ENCODE measurements at regions not wholly inside any gene's neighbourhood (a gene's known extent, or its start where the extent isn't known, plus 50 kb on each side); places are given as distances from the start of the nearest gene placed in this dataset.

GRCh38 chr2:8620611-8621382 is 61.1 kb upstream of the ID2 start:
- H3K27me3 Mint-ChIP-seq, result peaks cover 31% of the 10 kb centered on the region
- no peaks in the 10 kb centered on the region for H3K9me3 Mint-ChIP-seq
- H3K4me1 Mint-ChIP-seq (ENCODE audit: low read depth), result peaks cover 19% of the 10 kb centered on the region
- H3K4me3 Mint-ChIP-seq, result no peak overlapping the region
- H3K36me3 Mint-ChIP-seq (ENCODE audit: low read depth), result no peaks in the 10 kb centered on the region
- no peak overlapping the region for H3K27ac Mint-ChIP-seq
- intact Hi-C loops (cut with micrococcal nuclease), result no loop called here

- H3K4me1 Mint-ChIP-seq (ENCODE audit: low read depth), result peaks cover 27% of the 10 kb centered on the region
- H3K9me3 Mint-ChIP-seq, result no peaks in the 10 kb centered on the region
- intact Hi-C loops (cut with micrococcal nuclease), result no loop called here
- H3K4me3 Mint-ChIP-seq, result no peak overlapping the region
- H3K27me3 Mint-ChIP-seq, result peaks cover 28% of the 10 kb centered on the region
- H3K27ac Mint-ChIP-seq, result peak overlapping the region; percentile 36
- no peaks in the 10 kb centered on the region for H3K36me3 Mint-ChIP-seq (ENCODE audit: low read depth)
These were observed 59.5 kb upstream of the ID2 start for GRCh38 chr2:8622199-8622911.

- Mint-ChIP-seq H3K27me3 (peaks cover 28% of the 10 kb centered on the region), H3K4me1 (ENCODE audit: low read depth) (peaks cover 27% of the 10 kb centered on the region), H3K36me3 (ENCODE audit: low read depth) (no peaks in the 10 kb centered on the region), H3K27ac (peak overlapping the region; percentile 36), H3K4me3 (no peak overlapping the region), H3K9me3 (no peaks in the 10 kb centered on the region)
- intact Hi-C loops (cut with micrococcal nuclease), result no loop called here
These were observed 58.9 kb upstream of the ID2 start for GRCh38 chr2:8622924-8623465.

GRCh38 chr2:8623576-8623957 is 58.3 kb upstream of the ID2 start:
- intact Hi-C loops (cut with micrococcal nuclease), result no loop called here
- no peak overlapping the region for H3K27ac Mint-ChIP-seq
- peaks cover 27% of the 10 kb centered on the region for H3K4me1 Mint-ChIP-seq (ENCODE audit: low read depth)
- H3K27me3 Mint-ChIP-seq, result peaks cover 27% of the 10 kb centered on the region
- H3K9me3 Mint-ChIP-seq, result no peaks in the 10 kb centered on the region
- no peak overlapping the region for H3K4me3 Mint-ChIP-seq
- H3K36me3 Mint-ChIP-seq (ENCODE audit: low read depth), result no peaks in the 10 kb centered on the region

GRCh38 chr2:8623958-8624591 is 57.8 kb upstream of the ID2 start:
- intact Hi-C loops (cut with micrococcal nuclease), result no loop called here
- Mint-ChIP-seq H3K4me3 (no peak overlapping the region), H3K27ac (no peak overlapping the region), H3K4me1 (ENCODE audit: low read depth) (peaks cover 27% of the 10 kb centered on the region), H3K27me3 (peaks cover 27% of the 10 kb centered on the region), H3K9me3 (no peaks in the 10 kb centered on the region), H3K36me3 (ENCODE audit: low read depth) (no peaks in the 10 kb centered on the region)

GRCh38 chr2:8624855-8625398 is 56.9 kb upstream of the ID2 start:
- Mint-ChIP-seq H3K9me3 (no peaks in the 10 kb centered on the region), H3K36me3 (ENCODE audit: low read depth) (no peaks in the 10 kb centered on the region), H3K4me3 (no peak overlapping the region), H3K4me1 (ENCODE audit: low read depth) (peaks cover 24% of the 10 kb centered on the region), H3K27ac (no peak overlapping the region), H3K27me3 (peaks cover 30% of the 10 kb centered on the region)
- intact Hi-C loops (cut with micrococcal nuclease), result no loop called here

- Mint-ChIP-seq H3K27me3 (peaks cover 26% of the 10 kb centered on the region), H3K9me3 (no peaks in the 10 kb centered on the region), H3K36me3 (ENCODE audit: low read depth) (no peaks in the 10 kb centered on the region)
These were observed 56.2 kb upstream of the ID2 start for GRCh38 chr2:8625399-8626300.

GRCh38 chr2:8626572-8626971 is 55.3 kb upstream of the ID2 start:
- peaks cover 21% of the 10 kb centered on the region for H3K4me1 Mint-ChIP-seq (ENCODE audit: low read depth)
- no peaks in the 10 kb centered on the region for H3K9me3 Mint-ChIP-seq
- H3K36me3 Mint-ChIP-seq (ENCODE audit: low read depth), result no peaks in the 10 kb centered on the region
- H3K4me3 Mint-ChIP-seq, result no peak overlapping the region
- peaks cover 22% of the 10 kb centered on the region for H3K27me3 Mint-ChIP-seq
- H3K27ac Mint-ChIP-seq, result no peak overlapping the region
- intact Hi-C loops (cut with micrococcal nuclease), result no loop called here

More at GRCh38 chr2:8625399-8626300, 56.2 kb upstream of the ID2 start:
- Mint-ChIP-seq H3K4me1 (ENCODE audit: low read depth) (peaks cover 21% of the 10 kb centered on the region), H3K4me3 (no peak overlapping the region), H3K27ac (no peak overlapping the region)
- intact Hi-C loops (cut with micrococcal nuclease), result no loop called here

- Mint-ChIP-seq H3K36me3 (ENCODE audit: low read depth) (no peaks in the 10 kb centered on the region), H3K9me3 (no peaks in the 10 kb centered on the region), H3K27me3 (peaks cover 22% of the 10 kb centered on the region), H3K4me1 (ENCODE audit: low read depth) (peaks cover 20% of the 10 kb centered on the region), H3K27ac (no peak overlapping the region), H3K4me3 (no peak overlapping the region)
- intact Hi-C loops (cut with micrococcal nuclease), result no loop called here
These were observed 54.7 kb upstream of the ID2 start for GRCh38 chr2:8627019-8627691.

GRCh38 chr2:8627692-8628085 is 54.2 kb upstream of the ID2 start:
- H3K9me3 Mint-ChIP-seq, result no peaks in the 10 kb centered on the region
- intact Hi-C loops (cut with micrococcal nuclease), result no loop called here
- H3K27me3 Mint-ChIP-seq, result peaks cover 16% of the 10 kb centered on the region
- peaks cover 15% of the 10 kb centered on the region for H3K4me1 Mint-ChIP-seq (ENCODE audit: low read depth)
- H3K4me3 Mint-ChIP-seq, result no peak overlapping the region
- H3K36me3 Mint-ChIP-seq (ENCODE audit: low read depth), result no peaks in the 10 kb centered on the region
- no peak overlapping the region for H3K27ac Mint-ChIP-seq

- H3K4me3 Mint-ChIP-seq, result no peak overlapping the region
- H3K9me3 Mint-ChIP-seq, result no peaks in the 10 kb centered on the region
- no peaks in the 10 kb centered on the region for H3K36me3 Mint-ChIP-seq (ENCODE audit: low read depth)
- peaks cover 9% of the 10 kb centered on the region for H3K4me1 Mint-ChIP-seq (ENCODE audit: low read depth)
- no peak overlapping the region for H3K27ac Mint-ChIP-seq
- H3K27me3 Mint-ChIP-seq, result peaks cover 10% of the 10 kb centered on the region
- intact Hi-C loops (cut with micrococcal nuclease), result no loop called here
These were observed 53.5 kb upstream of the ID2 start for GRCh38 chr2:8628179-8628865.

- intact Hi-C loops (cut with micrococcal nuclease), result no loop called here
- Mint-ChIP-seq H3K27me3 (peaks cover 6% of the 10 kb centered on the region), H3K9me3 (no peaks in the 10 kb centered on the region), H3K27ac (no peak overlapping the region), H3K4me1 (ENCODE audit: low read depth) (peaks cover 8% of the 10 kb centered on the region), H3K4me3 (no peak overlapping the region), H3K36me3 (ENCODE audit: low read depth) (no peaks in the 10 kb centered on the region)
These were observed 53.0 kb upstream of the ID2 start for GRCh38 chr2:8628866-8629209.

Data from dendritic cell treated with granulocyte-macrophage colony-stimulating factor and Interleukin-4, amounts not matched to agents 40 ng/mL and 50 ng/mL, for 4 days (primary cell).